Renal cortical epithelial cell (primary cell): ENCODE measurements at regions not wholly inside any gene's neighbourhood (a gene's known extent, or its start where the extent isn't known, plus 50 kb on each side); places are given as distances from the start of the nearest gene placed in this dataset.

Experiments used
- DNase-seq: peaks from one replicate; pipeline ENCODE4 v3.0.0-alpha.2; 2011; ENCODE audit warnings: low read depth

DNA sequence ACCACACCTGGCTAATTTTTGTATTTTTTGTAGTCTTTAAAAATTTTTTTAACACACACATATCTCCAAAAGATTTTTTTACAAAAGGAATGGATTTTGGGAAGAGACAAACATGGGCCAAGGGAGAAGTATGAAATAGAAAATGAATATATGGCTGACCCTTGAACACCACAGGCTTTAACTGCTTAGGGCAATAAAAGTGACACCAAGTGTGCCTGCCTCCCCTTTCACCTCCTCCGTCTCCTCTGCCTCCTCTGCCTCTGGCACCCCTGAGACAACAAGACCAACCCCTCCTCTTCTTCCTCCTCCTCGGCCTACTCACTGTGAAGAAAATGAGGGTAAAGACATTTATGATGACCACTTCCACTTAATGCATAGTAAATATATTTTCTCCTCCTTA lies 483.9 kb downstream of the KDM4C start:
- DNase-seq, result no peak

GRCh38 chr9:7240569-7241311 lies 483.0 kb downstream of the KDM4C start:
- no peak for DNase-seq

- no peak for DNase-seq
These were observed 481.9 kb downstream of the KDM4C start for GRCh38 chr9:7239708-7240107.

DNA sequence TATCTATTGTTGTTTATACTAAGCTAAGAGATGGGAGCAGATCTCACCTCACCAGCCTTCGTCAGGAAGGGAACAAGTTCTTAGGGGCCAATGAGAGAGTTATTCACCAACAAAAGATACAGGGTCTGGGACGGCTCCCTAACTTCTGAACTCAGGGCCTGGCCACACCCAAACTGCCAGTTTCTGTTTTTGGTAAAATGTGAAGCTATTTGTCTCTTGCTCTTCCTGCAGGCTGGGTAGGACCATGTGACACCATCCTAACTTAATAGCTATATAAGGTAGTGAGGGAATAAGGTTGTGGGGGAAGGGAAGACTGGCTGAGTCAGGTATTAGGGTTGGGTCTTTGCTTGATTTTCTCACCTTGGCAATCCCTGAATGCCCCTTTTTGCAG lies 480.5 kb downstream of the KDM4C start:
- DNase-seq, result no peak

DNA sequence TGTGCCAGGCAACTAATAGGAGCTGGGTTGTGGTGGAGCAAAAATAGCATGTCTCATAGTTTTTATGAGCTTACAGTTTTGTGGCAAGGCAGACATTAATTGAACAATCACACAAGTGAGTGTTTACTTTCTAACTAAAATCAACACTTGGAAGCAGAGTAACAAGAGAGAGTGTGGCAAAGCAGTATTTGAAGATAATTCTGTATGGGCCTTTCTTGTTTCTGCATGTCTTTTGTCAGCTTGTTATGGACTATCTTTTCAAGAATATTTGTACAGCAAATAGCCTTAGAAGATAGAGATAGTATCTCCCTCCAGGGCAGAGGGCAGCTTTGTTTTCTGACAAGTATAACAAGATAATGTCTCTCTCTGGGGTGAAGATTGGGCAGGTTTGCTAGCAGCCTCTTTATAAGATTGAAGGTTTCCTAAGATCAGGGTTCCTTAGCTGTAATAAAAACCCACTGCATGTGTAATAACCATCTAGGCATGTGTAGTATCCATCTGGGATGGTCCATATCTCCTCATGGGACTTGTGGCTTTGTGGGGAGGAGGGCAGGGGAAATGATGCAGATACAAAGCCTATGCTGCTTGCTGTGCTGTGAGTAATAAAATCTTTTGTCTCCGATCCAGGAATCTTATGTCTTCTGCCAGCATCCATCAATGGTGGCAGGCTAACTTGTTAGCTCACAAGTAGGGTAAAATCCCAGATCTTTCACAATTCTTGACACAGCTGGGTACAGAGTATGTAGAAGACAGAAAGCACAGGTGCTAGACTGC lies 479.9 kb downstream of the KDM4C start:
- no peak for DNase-seq

- DNase-seq, result no peak
These were observed 478.4 kb downstream of the KDM4C start for GRCh38 chr9:7236186-7236585.

DNA sequence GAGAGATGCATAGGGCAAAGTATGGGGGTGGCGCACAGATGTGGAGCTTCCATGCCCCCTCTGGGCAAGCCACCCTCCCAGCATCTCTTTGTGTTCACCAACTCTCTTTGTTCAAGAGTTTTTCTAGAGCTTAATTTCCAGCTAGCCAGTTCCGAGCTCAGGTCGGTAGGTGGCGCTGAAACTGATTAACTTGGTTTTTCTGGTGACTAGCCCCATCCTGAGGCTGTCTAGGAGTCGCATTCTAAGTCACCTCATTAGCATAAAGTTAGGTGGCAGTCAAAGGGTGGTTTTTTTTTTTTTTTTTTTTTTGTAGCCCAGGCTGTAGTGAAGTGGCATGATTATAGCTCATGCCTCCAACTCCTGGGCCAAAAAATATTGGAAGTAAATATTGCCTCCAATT lies 476.4 kb downstream of the KDM4C start:
- DNase-seq, result peak; percentile 26

- no peak for DNase-seq
These were observed 471.8 kb downstream of the KDM4C start for GRCh38 chr9:7229571-7229970.

GRCh38 chr9:7228726-7229125 lies 471.0 kb downstream of the KDM4C start:
- no peak for DNase-seq

DNA sequence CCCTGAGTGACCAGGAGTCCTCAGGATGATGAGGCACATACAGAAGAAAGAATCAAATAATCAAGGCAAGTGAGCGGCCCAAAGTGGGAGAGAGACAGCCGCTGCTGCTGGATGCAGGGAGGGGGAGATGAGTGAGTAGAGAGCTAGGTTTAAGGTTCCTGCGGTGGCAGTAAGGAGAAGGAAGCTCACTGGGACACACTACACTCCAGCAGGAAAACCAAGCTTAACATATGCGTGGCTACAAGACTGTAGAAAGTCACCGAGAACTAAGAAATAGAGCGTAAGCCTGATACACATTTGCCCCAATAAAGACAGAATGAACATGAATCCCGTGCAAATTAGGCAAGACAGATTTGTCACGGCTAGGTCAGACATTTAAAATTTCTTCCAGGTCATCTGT lies 470.2 kb downstream of the KDM4C start:
- no peak for DNase-seq

- DNase-seq, result no peak
These were observed 468.4 kb downstream of the KDM4C start for GRCh38 chr9:7226007-7226640.
